ENCODE measurements at regions not wholly inside any gene's neighbourhood (a gene's known extent, or its start where the extent isn't known, plus 50 kb on each side); places are given as distances from the start of the nearest gene placed in this dataset.

DNA sequence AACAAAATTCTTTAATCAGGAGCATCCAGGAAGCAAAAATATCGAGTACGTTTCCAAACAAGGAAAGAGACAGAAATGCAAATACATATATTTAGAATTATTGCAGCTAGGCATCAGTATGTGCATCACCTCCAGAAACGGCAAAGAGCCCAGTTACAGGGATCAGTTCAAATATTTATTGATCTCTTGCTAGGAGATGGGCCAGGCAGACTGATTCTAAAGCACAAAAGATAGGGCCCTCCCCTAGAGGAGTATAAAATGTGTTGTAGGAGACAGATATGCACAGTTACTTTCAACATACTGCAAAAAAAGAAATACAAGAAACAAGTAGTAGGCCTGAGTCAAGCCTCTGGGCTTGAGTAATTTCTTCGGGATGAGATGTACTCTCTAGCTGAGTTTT is 80.7 kb upstream of the NHSL1 start:
- TF ChIP-seq ATF2 (CRISPR knock-in tag; IDR thresholded peaks at IDR 0.05) (no peak), POLR2A (IDR thresholded peaks at IDR 0.05; ENCODE audit: insufficient read depth in 1 of 2, low read depth in 2 of 2, low read length in 2 of 2) (no peak), NONO (IDR thresholded peaks at IDR 0.05) (no peak), NONO (CRISPR knock-in tag; conservative IDR thresholded peaks at IDR 0.05) (no peak)
- TF ChIP-seq, protein P1, sequence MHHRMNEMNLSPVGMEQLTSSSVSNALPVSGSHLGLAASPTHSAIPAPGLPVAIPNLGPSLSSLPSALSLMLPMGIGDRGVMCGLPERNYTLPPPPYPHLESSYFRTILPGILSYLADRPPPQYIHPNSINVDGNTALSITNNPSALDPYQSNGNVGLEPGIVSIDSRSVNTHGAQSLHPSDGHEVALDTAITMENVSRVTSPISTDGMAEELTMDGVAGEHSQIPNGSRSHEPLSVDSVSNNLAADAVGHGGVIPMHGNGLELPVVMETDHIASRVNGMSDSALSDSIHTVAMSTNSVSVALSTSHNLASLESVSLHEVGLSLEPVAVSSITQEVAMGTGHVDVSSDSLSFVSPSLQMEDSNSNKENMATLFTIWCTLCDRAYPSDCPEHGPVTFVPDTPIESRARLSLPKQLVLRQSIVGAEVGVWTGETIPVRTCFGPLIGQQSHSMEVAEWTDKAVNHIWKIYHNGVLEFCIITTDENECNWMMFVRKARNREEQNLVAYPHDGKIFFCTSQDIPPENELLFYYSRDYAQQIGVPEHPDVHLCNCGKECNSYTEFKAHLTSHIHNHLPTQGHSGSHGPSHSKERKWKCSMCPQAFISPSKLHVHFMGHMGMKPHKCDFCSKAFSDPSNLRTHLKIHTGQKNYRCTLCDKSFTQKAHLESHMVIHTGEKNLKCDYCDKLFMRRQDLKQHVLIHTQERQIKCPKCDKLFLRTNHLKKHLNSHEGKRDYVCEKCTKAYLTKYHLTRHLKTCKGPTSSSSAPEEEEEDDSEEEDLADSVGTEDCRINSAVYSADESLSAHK (CRISPR knock-in tag; IDR thresholded peaks at IDR 0.05; ENCODE audit: borderline replicate concordance), result no peak
